HG03571 (cell line): ENCODE measurements at regions not wholly inside any gene's neighbourhood (a gene's known extent, or its start where the extent isn't known, plus 50 kb on each side); places are given as distances from the start of the nearest gene placed in this dataset.
"Not testable (repeated sequence)": the region's sequence is repeated elsewhere in the genome, so short reads cannot be mapped to it uniquely, and the experiment has no call there.

Source experiments
- ATAC-seq: cut with Tn5 transposase; IDR thresholded peaks from one replicate; pipeline ENCODE4 v1.9.1; 2021; ENCODE audit not compliant: unreplicated experiment

DNA sequence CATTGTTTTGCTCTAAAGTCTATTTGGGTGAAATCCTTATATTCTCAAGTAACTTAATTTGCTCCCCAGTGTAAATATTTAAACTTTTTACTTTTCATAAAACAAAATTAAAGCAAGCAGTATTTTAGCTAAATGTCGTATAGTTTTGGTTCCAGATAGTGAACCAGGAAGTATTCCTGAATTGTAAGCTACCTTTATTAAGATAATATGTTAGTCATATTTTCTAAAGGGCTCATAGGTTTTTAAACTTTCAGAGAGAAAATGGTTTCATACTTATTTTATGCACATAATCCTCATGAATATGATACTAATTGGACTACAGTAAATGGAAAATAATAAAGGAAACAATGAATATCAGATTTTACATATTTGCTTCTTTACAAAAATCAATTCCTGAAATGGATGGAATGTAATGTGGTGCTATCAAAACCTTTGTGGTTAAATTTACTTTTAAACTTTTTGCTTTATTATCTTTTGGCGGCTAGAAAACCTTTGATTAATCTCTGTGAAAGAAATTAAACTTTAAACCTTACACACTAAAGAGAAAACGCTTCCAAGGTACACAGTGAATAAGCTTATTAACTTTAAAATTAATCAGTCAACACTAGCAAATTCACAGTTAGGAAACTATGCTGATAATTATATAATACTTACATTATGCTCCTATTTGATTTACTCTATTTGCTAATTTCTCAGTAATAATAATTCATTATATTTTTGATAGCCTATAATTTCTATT lies 76.6 kb upstream of the RHOBTB1 start:
- no peak for ATAC-seq

DNA sequence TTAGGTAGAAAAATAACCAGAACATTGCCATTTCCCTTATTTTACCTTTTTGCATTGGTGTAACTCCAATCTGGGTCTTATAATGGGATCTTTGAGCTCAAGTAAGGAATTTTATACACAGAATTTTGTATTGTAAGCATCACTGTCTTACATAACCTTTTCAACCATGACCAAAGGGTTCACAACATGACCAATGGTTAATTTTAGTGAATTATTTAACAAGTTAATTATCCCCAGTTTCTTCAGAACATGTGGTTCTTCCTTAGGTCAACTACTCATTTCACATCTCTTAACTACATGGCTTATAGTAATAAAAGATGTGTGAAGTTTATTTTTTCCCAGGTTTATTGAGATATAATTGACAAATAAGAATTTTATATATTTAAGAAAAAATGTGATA lies 74.2 kb upstream of the RHOBTB1 start:
- no peak for ATAC-seq

DNA sequence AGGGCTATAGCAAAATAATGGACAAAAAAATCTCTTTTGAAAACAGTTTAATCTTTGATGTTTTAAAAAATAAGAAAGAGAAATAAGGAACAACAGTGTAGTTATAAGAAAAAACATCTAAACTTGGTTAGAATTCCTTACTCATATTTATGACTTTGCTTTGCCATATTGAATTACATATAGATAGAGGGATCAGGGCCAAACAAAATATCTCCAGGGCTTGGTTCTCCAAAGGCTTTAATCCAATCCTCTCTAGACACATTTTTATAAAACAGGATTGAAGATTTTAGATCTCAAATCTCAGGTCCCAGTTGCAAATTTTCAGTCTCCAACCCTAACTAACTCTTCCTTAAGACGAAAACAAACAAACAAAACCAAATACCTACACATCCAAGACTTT lies 72.6 kb upstream of the RHOBTB1 start:
- ATAC-seq, result no peak

DNA sequence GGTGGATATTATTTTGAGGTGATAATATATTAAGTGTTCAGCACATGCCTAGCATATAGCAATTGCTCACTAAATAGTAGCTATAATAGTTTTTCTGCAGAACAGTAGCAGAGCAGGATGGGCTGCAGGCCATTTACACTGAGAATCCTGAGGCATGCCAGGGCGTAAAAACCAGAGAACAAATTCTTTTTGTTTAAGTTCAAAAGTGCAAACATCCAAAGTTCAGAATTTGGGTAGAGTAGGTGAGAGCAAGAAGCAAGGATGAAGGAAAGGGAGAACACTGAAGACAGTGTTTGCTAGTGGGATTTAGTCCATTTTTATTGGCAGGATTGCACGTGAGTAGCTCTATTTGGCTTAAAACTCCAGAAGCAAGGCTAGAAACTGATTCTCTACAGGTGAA lies 72.0 kb upstream of the RHOBTB1 start:
- no peak for ATAC-seq

DNA sequence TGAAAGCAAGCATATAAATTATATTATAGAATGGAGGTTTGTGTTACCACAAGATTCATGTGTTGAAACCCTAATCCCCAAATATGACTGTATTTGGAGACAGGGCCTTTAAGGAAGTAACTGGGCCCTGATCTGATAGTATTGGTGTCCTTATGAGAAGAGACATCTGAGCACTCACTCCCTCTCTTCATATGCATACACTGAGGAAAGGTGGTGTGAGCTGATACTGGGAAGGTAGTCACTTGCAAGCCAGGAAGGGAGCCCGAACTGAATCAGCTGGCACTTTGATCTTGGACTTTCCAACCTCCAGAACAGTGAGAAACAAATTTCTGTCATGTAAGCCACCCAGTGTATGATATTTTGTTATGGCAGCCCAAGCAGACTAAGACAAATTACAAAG lies 66.9 kb upstream of the RHOBTB1 start:
- no peak for ATAC-seq

DNA sequence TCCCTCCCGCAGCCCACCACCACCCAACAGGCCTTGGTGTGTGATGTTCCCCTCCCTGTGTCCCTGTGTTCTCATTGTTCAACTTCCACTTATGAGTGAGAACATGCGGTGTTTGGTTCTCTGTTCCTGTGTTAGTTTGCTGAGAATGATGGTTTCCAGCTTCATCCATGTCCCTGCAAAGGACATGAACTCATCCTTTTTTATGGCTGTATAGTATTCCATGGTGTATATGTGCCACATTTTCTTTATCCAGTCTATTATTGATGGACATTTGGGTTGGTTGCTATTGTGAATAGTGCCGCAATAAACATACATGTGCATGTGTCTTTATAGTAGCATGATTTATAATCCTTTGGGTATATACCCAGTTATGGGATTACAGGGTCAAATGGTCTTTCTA lies 59.1 kb upstream of the RHOBTB1 start:
- not testable (repeated sequence) for ATAC-seq

DNA sequence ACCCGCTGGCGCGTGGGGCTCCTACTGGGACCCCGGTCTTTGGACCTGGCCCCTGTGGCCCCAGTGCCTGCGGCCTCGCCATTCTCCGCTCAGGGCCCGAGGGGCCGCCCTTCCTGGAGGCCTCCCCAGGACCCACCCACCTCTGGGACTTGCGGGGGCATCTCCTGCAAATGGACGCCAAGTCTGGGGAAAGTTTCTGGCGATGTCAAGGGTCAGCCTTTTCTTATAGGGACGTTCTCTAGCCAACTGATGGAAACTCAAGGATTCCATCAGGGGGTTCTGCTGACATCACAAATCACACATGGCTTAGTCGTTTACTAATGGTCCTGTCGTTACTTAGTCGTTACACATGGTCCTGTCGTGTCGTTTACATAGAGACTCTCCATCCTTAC lies 57.7 kb upstream of the RHOBTB1 start:
- ATAC-seq, result no peak

DNA sequence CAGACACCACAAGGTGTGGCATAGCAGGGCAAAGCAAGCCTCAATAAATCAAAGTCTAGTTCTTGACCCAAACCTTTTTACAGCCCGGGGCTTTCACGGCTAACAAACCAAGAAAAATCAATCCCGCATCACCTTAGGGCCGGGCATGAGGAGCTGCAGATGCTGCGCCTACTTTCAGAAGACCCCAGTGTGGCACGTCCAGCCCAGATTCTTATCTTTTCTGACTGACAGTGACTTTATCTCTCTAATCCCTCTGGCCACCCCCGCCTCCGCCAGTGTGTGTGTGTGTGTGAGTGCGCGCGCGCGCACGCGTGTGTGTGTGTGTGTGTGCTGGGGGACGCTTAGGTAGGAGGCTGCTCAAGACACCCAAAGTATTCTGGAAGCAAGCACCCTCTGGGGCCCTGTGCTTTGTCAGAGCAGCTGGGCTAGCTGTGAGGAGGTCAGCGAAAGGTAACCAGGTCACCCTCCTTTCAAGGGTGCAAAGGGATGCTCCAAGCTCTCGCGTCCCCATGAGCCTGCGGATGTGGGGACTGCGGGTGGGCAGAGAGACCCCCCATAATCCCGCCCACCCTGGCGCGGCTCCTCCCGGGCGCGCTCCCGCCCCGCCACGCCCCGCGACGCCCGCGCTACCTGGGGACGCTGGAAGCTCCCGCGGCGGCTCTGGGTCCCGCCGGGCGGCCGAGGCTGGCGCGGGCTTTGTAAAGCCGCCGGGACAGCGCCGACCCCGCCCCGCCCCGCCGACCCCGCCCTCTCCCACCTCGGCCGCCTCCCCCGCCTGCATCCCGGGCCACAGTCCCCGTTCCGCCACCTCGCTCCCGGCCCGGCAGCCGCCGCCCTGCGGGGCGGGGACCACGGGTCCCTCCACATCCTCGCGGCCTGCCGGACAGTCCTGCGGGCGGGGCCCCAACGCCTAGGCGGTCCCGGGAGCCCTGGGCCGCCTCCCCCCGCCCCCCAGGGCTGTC lies 57.1 kb upstream of the RHOBTB1 start:
- no peak for ATAC-seq

DNA sequence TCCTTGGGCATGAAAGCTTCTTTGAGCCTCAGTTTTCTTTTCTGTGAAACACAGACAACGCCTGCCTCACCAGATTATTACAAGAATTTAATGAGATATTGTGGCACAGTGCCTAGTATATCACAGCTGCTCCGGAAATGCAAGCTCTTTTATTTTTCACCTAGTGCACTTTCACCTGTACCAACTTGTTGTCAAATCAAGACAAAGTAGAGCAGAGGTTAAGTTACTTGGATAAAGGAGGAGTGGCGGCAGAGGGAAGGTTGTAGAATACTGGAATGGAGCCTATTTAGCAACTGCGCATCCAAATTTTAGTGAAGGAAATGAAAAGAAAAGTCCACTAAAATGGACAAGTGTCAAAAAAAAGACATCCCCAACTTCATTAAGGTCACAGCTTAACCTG lies 54.9 kb upstream of the RHOBTB1 start:
- no peak for ATAC-seq

DNA sequence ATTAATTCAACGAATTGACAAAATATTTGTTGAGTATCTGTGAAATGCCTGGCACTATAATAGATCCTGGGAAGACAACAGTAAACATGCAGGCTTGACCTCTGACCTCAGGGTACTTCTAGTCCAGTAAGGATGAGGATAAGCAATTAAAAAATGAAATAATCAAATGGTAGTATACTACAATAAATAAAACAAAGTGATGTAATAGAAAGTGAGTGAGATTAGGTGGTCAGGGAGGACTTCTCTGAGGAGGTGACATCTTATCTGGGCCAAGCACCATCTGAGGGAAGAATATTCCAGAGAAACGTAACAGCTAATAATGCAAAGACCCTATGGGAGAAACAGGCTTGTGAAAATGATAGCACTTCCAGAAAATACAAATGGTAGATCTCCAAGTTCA lies 50.1 kb upstream of the RHOBTB1 start:
- no peak for ATAC-seq
